Endothelial cell of umbilical vein (primary cell): ENCODE measurements at regions not wholly inside any gene's neighbourhood (a gene's known extent, or its start where the extent isn't known, plus 50 kb on each side); places are given as distances from the start of the nearest gene placed in this dataset.

Experiments
- EZH2 ChIP-seq: IDR thresholded peaks from 2 replicates; pipeline ENCODE4 v1.6.1; 2012; ENCODE audit warnings: borderline replicate concordance, low read depth, mild to moderate bottlenecking, moderate library complexity, low read length, inconsistent platforms; ENCODE audit not compliant: severe bottlenecking
- FOS ChIP-seq: IDR thresholded peaks from 2 replicates; pipeline ENCODE4 v1.6.1; 2011; ENCODE audit warnings: mild to moderate bottlenecking, low read length, moderate library complexity, borderline replicate concordance; ENCODE audit not compliant: insufficient read depth
- GATA2 ChIP-seq: IDR thresholded peaks from 2 replicates; pipeline ENCODE4 v1.7.0; 2011; ENCODE audit warnings: low read depth, mild to moderate bottlenecking, moderate library complexity, mixed read lengths, low read length; ENCODE audit not compliant: insufficient read length, insufficient read depth
- JUN ChIP-seq: IDR thresholded peaks from 2 replicates; pipeline ENCODE4 v1.6.1; 2011; ENCODE audit warnings: borderline replicate concordance, low read depth; ENCODE audit not compliant: insufficient read length, insufficient read depth
- MYC ChIP-seq: IDR thresholded peaks from one replicate; pipeline ENCODE4 v1.6.1; 2011; ENCODE audit warnings: mild to moderate bottlenecking, low read depth, low read length
- POLR2A ChIP-seq: IDR thresholded peaks from 2 replicates; pipeline ENCODE4 v1.6.1; 2012; ENCODE audit warnings: low read depth, mild to moderate bottlenecking, control low read depth, low read length
- POLR2AphosphoS5 ChIP-seq: IDR thresholded peaks from 2 replicates; pipeline ENCODE4 v1.6.1; 2012; ENCODE audit warnings: low read depth, mild to moderate bottlenecking, control low read depth, low read length, moderate library complexity; ENCODE audit not compliant: insufficient read depth
- TF ChIP-seq, protein P1 (sequence below): IDR thresholded peaks from 2 replicates; pipeline ENCODE4 v1.6.1; 2011; ENCODE audit not compliant: insufficient read depth, insufficient read length
- TF ChIP-seq, protein P2 (sequence below), 2 donors: IDR thresholded peaks; 1 replicate in 1 of 2; 2 replicates in 1 of 2; pipeline ENCODE4 v1.5.1; 2011; ENCODE audit warnings: low read length in 2 of 2, mild to moderate bottlenecking in 2 of 2, moderate library complexity in 2 of 2, control low read depth in 1 of 2, inconsistent platforms in 1 of 2, low read depth in 1 of 2; ENCODE audit not compliant: insufficient read depth in 1 of 2; ENCODE audit errors: extremely low read depth in 1 of 2

DNA sequence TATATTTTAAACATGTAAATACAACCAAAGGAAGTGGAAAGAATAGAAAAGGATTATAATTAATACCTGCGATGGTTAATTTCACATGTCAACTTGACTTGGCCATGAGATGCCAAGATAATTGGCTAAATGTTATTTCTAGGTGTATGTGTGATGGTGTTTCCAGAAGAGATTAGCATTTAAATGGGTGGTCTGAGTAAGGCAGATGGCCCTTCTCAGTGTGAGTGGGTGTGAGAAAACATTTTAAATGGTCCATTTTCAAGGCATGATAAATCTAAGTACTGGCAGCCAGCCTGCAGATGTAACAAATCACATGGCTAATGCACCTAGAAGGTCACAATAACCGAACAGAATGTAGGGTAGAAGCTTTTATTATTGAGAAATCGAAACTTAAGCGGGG is 99.6 kb upstream of the CDH7 start:
- TF ChIP-seq, protein P1, sequence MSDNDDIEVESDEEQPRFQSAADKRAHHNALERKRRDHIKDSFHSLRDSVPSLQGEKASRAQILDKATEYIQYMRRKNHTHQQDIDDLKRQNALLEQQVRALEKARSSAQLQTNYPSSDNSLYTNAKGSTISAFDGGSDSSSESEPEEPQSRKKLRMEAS, result no peak
- no peak for TF ChIP-seq MYC
- TF ChIP-seq POLR2A, result no peak
- no peak for TF ChIP-seq JUN
- TF ChIP-seq, protein P2, sequence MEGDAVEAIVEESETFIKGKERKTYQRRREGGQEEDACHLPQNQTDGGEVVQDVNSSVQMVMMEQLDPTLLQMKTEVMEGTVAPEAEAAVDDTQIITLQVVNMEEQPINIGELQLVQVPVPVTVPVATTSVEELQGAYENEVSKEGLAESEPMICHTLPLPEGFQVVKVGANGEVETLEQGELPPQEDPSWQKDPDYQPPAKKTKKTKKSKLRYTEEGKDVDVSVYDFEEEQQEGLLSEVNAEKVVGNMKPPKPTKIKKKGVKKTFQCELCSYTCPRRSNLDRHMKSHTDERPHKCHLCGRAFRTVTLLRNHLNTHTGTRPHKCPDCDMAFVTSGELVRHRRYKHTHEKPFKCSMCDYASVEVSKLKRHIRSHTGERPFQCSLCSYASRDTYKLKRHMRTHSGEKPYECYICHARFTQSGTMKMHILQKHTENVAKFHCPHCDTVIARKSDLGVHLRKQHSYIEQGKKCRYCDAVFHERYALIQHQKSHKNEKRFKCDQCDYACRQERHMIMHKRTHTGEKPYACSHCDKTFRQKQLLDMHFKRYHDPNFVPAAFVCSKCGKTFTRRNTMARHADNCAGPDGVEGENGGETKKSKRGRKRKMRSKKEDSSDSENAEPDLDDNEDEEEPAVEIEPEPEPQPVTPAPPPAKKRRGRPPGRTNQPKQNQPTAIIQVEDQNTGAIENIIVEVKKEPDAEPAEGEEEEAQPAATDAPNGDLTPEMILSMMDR (IDR thresholded peaks at IDR 0.05; ENCODE audit: extremely low read depth in 1 of 2, insufficient read depth in 1 of 2, low read depth in 1 of 2, low read length in 2 of 2), result no peak
- TF ChIP-seq EZH2, result no peak
- no peak for TF ChIP-seq POLR2AphosphoS5
- TF ChIP-seq FOS, result no peak
- no peak for TF ChIP-seq GATA2
